ENCODE measurements at regions not wholly inside any gene's neighbourhood (a gene's known extent, or its start where the extent isn't known, plus 50 kb on each side); places are given as distances from the start of the nearest gene placed in this dataset.
A peak's percentile ranks its signal among the peaks of the same experiment; 100 is the strongest.
"Not testable (repeated sequence)": the region's sequence is repeated elsewhere in the genome, so short reads cannot be mapped to it uniquely, and the experiment has no call there.

DNA sequence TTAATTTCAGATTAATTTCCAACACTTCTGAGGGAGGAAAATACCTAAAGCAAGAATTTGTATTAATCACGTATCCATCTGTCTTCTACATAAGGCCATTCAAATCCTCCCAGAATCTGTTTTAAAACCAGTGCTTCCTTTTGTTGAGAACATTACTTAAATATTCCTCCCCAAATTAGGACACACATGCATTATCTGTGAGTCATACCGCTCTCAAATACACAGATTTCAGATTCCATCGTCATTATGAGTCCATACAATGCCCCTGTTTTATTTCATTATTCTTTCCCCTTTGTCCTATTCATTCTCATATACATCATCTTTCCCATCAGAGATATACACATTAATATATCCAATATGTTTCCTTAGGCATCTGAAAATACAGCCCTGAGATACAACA lies 57.3 kb upstream of the PRSS12 start:
- no peaks in the 10 kb centered on the region for H3K4me1 ChIP-seq (ENCODE audit: control insufficient read depth, insufficient read depth, low read length)
- no peaks in the 10 kb centered on the region for H3K9me3 ChIP-seq (ENCODE audit: control insufficient read depth, insufficient read depth, low read length)
- no peak overlapping the region for H3K27ac ChIP-seq (ENCODE audit: low read length)
- DNase-seq (ENCODE audit: low read depth, low spot score), result no peak
- no CpG with 5 or more reads among the region's 3 CpGs for WGBS (ENCODE audit: insufficient coverage, insufficient read length)
- no peak overlapping the region for H3K4me3 ChIP-seq (ENCODE audit: low read length)
- H3K36me3 ChIP-seq (ENCODE audit: control insufficient read depth, insufficient read depth, low read length), result no peaks in the 10 kb centered on the region
- H3K27me3 ChIP-seq (ENCODE audit: control insufficient read depth, insufficient read depth, low read length), result no peaks in the 10 kb centered on the region

DNA sequence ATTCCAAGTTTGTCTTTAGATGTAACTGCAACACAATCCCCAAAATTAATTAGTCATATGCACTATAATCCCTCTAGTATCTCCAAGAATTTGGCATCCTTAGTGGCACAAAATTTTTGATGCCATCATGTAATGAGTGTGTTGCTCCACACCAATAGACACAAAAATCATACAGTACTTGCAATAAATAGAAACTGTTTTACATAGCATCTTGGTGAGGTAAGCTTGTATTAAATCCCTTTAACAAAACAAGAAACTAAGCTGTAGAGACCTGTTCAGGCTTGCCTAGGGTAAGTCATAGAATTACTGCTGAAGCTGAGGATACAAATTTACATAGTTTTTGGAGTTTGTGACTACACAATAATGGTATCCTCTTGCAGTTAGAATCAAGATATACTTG lies 64.5 kb upstream of the PRSS12 start:
- Histone ChIP-seq H3K27me3 (ENCODE audit: control insufficient read depth, insufficient read depth, low read length) (no peaks in the 10 kb centered on the region), H3K27ac (ENCODE audit: low read length) (no peak overlapping the region), H3K4me1 (ENCODE audit: control insufficient read depth, insufficient read depth, low read length) (no peaks in the 10 kb centered on the region), H3K36me3 (ENCODE audit: control insufficient read depth, insufficient read depth, low read length) (no peaks in the 10 kb centered on the region), H3K9me3 (ENCODE audit: control insufficient read depth, insufficient read depth, low read length) (no peaks in the 10 kb centered on the region), H3K4me3 (ENCODE audit: low read length) (no peak overlapping the region)
- DNase-seq (ENCODE audit: low read depth, low spot score), result no peak

DNA sequence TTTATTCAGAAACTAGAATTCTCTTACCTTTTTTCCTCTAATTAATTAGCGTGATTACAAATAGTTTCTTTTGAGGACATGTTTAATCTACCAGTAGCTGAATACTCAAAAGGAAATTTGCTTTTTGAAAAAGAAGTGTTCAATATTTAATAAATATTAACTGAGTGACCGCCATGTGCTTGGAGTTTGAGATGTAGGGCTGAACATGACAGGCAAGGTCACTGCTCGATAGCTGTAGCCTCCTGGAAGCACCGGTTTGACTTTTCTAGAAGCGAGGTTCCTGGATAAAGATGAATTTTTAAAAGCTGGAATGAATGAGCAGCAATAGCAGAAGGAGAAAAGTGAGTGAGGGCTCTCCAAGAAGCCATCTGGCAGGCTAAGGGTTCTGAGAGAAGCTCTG lies 65.0 kb upstream of the PRSS12 start:
- H3K27ac ChIP-seq (ENCODE audit: low read length), result not testable (repeated sequence)

DNA sequence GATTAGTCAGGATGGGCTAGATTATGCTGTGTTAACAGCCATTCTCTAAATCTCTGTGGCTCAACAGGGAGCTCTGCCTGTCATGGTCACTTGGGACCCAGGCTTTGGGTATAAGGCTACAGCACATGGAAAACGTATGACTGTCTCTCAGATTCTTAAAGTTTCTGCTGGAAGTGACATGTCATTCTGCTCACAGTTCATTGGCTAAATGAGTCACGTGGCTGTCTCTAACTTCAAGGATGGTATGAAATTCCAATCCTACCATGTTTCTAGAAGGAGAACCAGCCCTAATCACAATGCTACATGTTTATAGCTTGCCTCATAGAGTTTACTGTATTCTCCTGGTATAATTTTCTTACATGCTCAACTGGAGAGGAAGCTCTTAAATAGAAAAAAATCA lies 65.6 kb upstream of the PRSS12 start:
- no CpG with 5 or more reads among the region's 2 CpGs for WGBS (ENCODE audit: insufficient coverage, insufficient read length)
- not testable (repeated sequence) for H3K36me3 ChIP-seq (ENCODE audit: control insufficient read depth, insufficient read depth, low read length); H3K4me3 ChIP-seq (ENCODE audit: low read length); H3K4me1 ChIP-seq (ENCODE audit: control insufficient read depth, insufficient read depth, low read length); H3K27me3 ChIP-seq (ENCODE audit: control insufficient read depth, insufficient read depth, low read length); H3K9me3 ChIP-seq (ENCODE audit: control insufficient read depth, insufficient read depth, low read length); H3K27ac ChIP-seq (ENCODE audit: low read length); DNase-seq (ENCODE audit: low read depth, low spot score)

More for the DNA sequence above, 65.0 kb upstream of the PRSS12 start:
- not testable (repeated sequence) for H3K4me1 ChIP-seq (ENCODE audit: control insufficient read depth, insufficient read depth, low read length); DNase-seq (ENCODE audit: low read depth, low spot score); H3K27me3 ChIP-seq (ENCODE audit: control insufficient read depth, insufficient read depth, low read length); H3K4me3 ChIP-seq (ENCODE audit: low read length); H3K9me3 ChIP-seq (ENCODE audit: control insufficient read depth, insufficient read depth, low read length); H3K36me3 ChIP-seq (ENCODE audit: control insufficient read depth, insufficient read depth, low read length)
- WGBS (ENCODE audit: insufficient coverage, insufficient read length), result no CpG with 5 or more reads among the region's 5 CpGs

DNA sequence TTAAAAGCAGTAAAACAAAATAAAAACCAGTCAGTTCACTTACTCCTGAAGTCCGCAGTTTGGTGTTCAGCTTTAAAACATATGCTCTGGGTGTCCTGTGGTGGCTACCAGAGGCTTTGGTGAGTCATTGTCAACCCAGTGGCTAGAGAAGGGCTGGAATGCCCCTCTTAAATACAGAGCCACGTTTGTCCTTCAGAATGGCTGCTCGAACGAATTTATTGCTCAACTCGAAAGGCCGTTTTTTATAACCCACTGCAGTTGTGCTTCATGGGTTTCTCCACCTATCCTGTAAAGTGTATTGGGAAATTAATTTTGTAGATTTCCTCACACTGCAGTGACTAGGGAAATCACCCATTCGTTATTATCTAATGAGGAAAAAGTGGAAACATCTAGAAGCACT lies 66.8 kb upstream of the PRSS12 start:
- not testable (repeated sequence) for H3K27me3 ChIP-seq (ENCODE audit: control insufficient read depth, insufficient read depth, low read length); H3K4me3 ChIP-seq (ENCODE audit: low read length); DNase-seq (ENCODE audit: low read depth, low spot score); H3K9me3 ChIP-seq (ENCODE audit: control insufficient read depth, insufficient read depth, low read length); H3K4me1 ChIP-seq (ENCODE audit: control insufficient read depth, insufficient read depth, low read length); H3K27ac ChIP-seq (ENCODE audit: low read length); H3K36me3 ChIP-seq (ENCODE audit: control insufficient read depth, insufficient read depth, low read length)
- no CpG with 5 or more reads among the region's 7 CpGs for WGBS (ENCODE audit: insufficient coverage, insufficient read length)

DNA sequence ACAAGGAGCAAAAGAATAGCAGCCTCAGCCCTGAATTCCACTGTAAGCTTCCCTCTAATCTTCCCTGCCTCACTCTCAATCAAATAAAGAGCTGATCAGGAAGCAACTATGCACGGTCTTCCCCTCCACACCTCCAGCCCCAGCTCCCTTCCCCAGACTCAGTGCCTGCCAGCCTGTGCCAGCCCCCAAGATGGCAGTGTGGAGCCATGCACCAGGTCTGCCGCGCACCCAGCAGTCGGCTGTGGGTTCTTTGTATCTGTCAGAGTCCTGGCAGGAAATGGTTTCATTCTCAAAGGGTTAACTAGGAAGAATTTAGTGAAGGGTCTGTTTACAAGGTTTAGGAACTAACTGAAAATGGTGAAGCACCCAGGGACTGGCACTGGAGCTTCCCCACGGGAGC lies 71.3 kb upstream of the PRSS12 start:
- not testable (repeated sequence) for H3K9me3 ChIP-seq (ENCODE audit: control insufficient read depth, insufficient read depth, low read length); H3K4me1 ChIP-seq (ENCODE audit: control insufficient read depth, insufficient read depth, low read length); H3K27me3 ChIP-seq (ENCODE audit: control insufficient read depth, insufficient read depth, low read length); H3K36me3 ChIP-seq (ENCODE audit: control insufficient read depth, insufficient read depth, low read length); H3K4me3 ChIP-seq (ENCODE audit: low read length); H3K27ac ChIP-seq (ENCODE audit: low read length)
- no CpG with 5 or more reads among the region's 5 CpGs for WGBS (ENCODE audit: insufficient coverage, insufficient read length)
- peak; percentile 29 for DNase-seq (ENCODE audit: low read depth, low spot score)

DNA sequence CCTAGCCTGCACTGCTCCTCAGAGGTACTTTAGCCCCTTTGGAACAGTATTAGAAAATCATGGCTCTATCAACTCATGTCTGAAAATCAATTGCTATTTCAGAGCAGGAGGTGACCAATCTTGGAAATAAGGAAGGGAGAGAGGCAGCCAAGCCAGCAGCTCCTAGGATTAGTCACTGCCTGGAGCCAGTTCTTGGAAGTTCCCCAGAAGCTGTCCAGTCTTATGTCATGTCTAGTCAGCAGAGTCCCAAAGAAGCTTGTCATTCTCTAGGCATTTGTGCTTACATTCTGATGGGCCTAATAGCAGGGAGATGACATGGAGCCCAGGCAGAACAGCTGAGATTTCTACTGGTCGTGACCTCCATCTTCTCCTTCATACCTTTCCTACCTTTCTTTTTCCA lies 76.1 kb upstream of the PRSS12 start:
- H3K9me3 ChIP-seq (ENCODE audit: control insufficient read depth, insufficient read depth, low read length); H3K36me3 ChIP-seq (ENCODE audit: control insufficient read depth, insufficient read depth, low read length); H3K4me3 ChIP-seq (ENCODE audit: low read length); H3K27me3 ChIP-seq (ENCODE audit: control insufficient read depth, insufficient read depth, low read length); H3K4me1 ChIP-seq (ENCODE audit: control insufficient read depth, insufficient read depth, low read length); DNase-seq (ENCODE audit: low read depth, low spot score); H3K27ac ChIP-seq (ENCODE audit: low read length): not testable (repeated sequence)
- no CpG with 5 or more reads among the region's 1 CpG for WGBS (ENCODE audit: insufficient coverage, insufficient read length)

DNA sequence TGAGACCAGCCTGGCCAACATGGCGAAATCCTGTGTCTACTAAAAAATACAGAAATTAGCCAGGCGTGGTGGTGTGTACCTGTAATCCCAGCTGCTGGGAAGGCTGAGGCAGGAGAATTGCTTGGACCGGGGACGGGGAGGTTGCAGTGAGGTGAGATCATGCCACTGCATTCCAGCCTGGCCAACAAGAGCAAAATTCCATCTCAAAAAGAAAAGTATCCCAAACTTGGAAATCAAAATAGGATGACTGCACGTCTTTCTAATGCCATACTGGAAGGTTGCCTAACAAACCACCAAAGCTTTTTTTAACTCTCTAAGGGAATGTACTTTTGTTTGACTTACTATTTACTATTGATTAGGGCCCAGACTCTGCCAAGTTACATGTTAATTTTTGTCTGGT lies 79.6 kb upstream of the PRSS12 start:
- H3K4me1 ChIP-seq (ENCODE audit: control insufficient read depth, insufficient read depth, low read length); H3K9me3 ChIP-seq (ENCODE audit: control insufficient read depth, insufficient read depth, low read length); H3K36me3 ChIP-seq (ENCODE audit: control insufficient read depth, insufficient read depth, low read length); H3K27ac ChIP-seq (ENCODE audit: low read length); H3K27me3 ChIP-seq (ENCODE audit: control insufficient read depth, insufficient read depth, low read length); DNase-seq (ENCODE audit: low read depth, low spot score); H3K4me3 ChIP-seq (ENCODE audit: low read length): not testable (repeated sequence)
- WGBS (ENCODE audit: insufficient coverage, insufficient read length), result no CpG with 5 or more reads among the region's 5 CpGs

DNA sequence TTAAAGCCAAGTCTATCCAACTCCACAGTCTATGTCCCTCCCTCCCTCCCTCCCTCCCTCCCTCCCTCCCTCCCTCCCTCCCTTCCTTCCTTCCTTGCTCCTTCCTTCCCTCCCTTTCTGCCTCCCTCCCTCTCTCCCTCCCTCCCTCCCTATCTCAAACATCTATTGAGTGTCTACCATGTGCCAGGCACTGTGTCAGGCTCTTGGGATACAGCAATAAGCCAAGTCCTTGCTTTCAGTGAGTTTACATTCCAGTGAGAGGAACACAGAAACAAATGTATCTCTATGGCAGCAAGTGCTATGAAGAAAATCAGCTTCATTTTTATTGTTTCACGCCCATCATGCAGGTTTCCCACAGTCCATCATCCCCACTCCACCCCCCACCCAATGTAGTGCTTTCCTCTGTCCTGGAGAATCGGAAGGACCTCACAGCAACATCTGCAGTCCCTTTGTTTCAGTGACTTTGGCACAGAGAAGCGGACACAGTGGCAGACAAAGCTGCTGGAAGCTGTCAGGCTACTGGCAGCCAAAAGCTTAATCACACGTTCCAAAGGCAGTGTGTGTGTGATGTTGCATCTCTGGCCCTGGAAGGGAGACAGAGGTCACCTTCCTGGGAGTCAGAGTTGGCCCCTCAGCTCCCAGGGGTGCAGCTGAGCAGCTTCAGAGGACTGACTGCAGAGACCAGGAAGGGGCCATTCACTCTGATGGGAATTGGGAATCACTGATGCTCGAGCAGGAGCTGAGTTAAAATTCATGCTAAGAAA lies 81.0 kb upstream of the PRSS12 start:
- H3K27ac ChIP-seq (ENCODE audit: low read length); DNase-seq (ENCODE audit: low read depth, low spot score); H3K27me3 ChIP-seq (ENCODE audit: control insufficient read depth, insufficient read depth, low read length); H3K4me1 ChIP-seq (ENCODE audit: control insufficient read depth, insufficient read depth, low read length); H3K36me3 ChIP-seq (ENCODE audit: control insufficient read depth, insufficient read depth, low read length); H3K4me3 ChIP-seq (ENCODE audit: low read length); H3K9me3 ChIP-seq (ENCODE audit: control insufficient read depth, insufficient read depth, low read length): not testable (repeated sequence)
- WGBS (ENCODE audit: insufficient coverage, insufficient read length), result no CpG with 5 or more reads among the region's 5 CpGs

DNA sequence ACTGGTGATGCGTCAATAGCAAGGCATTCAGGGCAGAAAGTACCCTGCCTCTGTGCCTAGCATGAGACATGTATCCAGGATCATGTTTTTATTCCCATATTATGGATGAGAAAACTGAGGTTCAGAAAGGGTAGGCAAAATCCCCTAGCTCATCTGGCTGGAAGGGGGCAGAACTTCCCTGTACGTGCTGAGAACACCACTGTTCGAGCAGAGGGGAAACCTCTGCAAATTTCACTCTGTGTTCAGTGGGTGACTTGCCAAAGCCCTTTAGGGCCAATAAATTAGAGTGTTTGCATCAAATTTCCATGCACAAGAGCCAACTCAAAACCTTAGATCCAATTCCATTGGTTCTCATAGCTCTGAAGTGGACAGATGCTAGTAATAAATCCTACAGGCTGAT lies 82.6 kb upstream of the PRSS12 start:
- H3K27ac ChIP-seq (ENCODE audit: low read length); H3K4me3 ChIP-seq (ENCODE audit: low read length); H3K36me3 ChIP-seq (ENCODE audit: control insufficient read depth, insufficient read depth, low read length); H3K9me3 ChIP-seq (ENCODE audit: control insufficient read depth, insufficient read depth, low read length); DNase-seq (ENCODE audit: low read depth, low spot score); H3K27me3 ChIP-seq (ENCODE audit: control insufficient read depth, insufficient read depth, low read length); H3K4me1 ChIP-seq (ENCODE audit: control insufficient read depth, insufficient read depth, low read length): not testable (repeated sequence)
- no CpG with 5 or more reads among the region's 3 CpGs for WGBS (ENCODE audit: insufficient coverage, insufficient read length)

DNA sequence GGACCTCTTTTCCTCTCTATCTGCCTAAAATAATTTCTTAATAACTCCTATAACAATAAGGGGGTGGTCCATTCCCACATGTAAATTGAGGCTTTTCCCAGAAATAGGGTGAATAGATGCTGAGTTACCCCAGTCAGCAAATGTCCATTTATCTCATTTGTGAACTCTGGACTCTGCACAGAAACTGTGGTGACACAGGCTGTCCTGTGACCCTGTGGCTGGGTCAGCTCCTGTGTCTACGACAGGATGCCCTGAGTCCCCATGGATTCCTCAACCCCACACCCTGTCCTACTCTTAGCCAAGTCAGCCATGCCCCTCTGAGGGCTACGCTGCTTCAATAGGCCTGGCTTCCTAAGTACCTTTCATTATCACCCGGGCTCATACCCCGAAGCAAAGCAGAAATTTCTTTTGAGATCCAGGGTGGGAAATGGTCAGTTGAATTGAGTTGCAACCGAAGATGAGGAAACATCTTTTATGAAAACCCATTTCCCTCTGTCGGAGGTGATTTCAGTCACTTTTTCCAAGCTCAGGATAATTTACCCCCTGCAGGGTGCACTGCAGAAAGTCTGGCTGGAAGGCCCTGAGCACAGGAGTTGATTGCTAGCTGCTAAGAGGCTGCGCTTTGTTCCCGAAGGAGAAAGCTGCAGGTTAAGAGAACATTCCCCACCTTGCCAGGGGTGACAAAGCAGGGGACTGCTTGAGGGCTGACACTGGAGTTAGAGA lies 89.5 kb upstream of the PRSS12 start:
- not testable (repeated sequence) for H3K9me3 ChIP-seq (ENCODE audit: control insufficient read depth, insufficient read depth, low read length); H3K4me1 ChIP-seq (ENCODE audit: control insufficient read depth, insufficient read depth, low read length); H3K4me3 ChIP-seq (ENCODE audit: low read length); H3K36me3 ChIP-seq (ENCODE audit: control insufficient read depth, insufficient read depth, low read length); H3K27ac ChIP-seq (ENCODE audit: low read length); DNase-seq (ENCODE audit: low read depth, low spot score); H3K27me3 ChIP-seq (ENCODE audit: control insufficient read depth, insufficient read depth, low read length)
- no CpG with 5 or more reads among the region's 8 CpGs for WGBS (ENCODE audit: insufficient coverage, insufficient read length)
